HG03575 (cell line): ENCODE measurements at regions not wholly inside any gene's neighbourhood (a gene's known extent, or its start where the extent isn't known, plus 50 kb on each side); places are given as distances from the start of the nearest gene placed in this dataset.

Experiments used
- ATAC-seq: cut with Tn5 transposase; IDR thresholded peaks from one replicate; pipeline ENCODE4 v1.9.1; 2021; ENCODE audit not compliant: unreplicated experiment, insufficient number of reproducible peaks, low FRiP score; ENCODE audit errors: extremely low read depth

DNA sequence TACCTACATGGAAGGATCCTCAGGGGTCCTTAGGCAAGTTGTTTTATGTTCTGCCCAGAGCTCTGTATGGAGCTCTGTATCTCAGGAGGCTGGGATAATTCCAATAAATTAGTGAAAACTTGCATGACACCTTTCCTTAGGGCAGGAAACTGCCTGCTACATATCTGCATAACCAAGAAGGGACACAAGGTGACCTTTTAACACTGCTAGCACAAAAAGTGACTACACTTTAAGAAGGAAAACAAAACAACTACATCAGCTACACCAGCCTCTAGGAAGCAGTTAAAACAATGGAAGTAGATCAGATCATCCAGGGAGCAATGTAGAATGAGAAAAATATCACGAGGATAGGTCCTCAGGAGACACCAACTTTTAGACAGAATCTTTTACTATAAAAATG is 93.9 kb downstream of the TNFSF18 start:
- ATAC-seq = no peak

- no peak for ATAC-seq
These were observed 93.2 kb downstream of the TNFSF18 start for GRCh38 chr1:172957491-172957890.

DNA sequence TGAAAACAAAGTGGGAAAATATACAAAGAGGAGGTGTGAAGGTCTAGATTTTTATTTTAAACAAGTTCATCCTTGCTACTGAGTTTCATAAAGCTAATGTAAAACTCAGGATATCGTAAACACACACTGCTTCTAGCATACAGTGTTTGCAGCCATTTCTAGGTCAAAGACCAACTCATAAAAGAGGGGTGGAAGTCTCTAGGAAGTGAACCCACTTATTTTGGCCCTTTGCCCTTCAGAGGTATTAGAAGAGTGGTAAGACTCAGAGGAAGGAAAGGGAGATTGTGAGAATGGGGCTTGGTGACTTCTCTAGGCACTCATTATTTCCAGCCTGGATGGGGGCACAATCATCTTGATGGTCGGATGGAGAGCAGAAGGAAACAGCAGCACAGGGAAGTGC is 91.2 kb downstream of the TNFSF18 start:
- ATAC-seq = no peak

- ATAC-seq = no peak
These were observed 90.7 kb downstream of the TNFSF18 start for GRCh38 chr1:172960019-172960418.

GRCh38 chr1:172960454-172961208 is 90.1 kb downstream of the TNFSF18 start:
- no peak for ATAC-seq

DNA sequence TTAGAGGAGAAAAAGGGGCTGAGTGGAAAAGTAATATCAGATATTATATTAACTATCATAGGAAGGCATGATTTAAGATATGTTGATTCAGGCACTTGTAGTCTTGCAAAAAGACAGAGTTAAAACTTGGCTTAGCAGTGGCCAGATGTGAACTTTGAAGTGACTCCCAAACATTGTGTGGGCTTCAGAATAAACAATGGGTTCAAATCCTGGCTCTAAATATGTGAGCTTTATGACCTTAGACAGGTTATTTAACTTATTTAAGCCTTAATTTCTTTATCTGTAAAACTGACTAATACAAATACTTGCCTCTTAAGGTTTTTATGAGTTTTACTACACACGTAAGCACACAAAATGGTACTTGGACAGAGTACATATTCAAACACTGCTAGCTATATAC is 85.9 kb downstream of the TNFSF18 start:
- no peak for ATAC-seq

DNA sequence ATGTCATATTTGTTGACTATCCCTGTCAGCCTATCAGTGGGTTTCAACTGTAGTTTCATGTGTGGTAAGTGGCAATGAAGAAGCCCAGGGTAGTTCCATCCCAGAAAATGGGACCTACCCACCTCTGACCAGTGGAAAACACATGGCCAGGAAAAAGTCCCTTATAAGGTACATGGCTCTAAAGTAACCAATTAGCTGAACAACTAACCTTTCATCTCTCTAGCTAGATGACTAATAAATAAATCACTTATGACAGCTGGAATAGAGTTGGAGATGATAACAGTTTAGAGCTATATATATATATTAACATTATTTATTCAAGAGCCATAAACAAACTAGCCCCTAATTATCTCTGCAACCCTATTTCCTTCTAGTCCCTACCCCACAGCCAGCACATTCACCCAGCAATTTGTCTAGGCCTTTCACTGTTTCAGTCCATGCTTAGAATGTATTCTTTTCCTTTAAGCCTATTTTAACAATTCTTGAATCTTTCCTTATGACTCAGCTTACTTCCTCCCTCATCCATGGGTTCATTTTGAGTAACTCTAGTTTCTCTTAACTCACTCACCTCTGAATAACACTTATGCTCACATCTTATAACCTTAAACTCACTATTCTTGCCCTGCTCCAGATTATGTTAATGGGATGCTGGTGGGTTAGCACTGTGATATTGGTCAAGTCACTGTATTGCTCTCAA is 83.7 kb downstream of the TNFSF18 start:
- no peak for ATAC-seq

GRCh38 chr1:172967936-172968335 is 82.8 kb downstream of the TNFSF18 start:
- no peak for ATAC-seq

DNA sequence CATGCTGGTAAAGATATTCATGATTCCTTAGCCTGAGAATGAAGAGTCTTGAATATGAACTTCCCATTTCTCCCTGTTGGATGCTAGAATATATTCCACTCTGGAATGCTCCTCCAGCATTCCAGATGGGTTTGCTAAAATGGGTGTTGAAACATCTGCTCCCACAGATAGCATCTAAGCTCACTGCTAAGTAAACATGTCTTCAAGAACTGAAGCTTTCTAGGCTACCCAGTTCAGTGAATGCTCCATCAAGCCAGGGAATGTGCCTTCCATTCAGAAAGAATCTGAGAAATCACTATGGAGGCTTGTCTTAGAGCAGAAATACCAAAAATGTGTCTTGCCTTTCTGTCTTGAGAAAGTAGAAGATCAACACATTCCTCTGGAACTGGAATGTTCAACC is 81.1 kb downstream of the TNFSF18 start:
- no peak for ATAC-seq

- no peak for ATAC-seq
These were observed 80.6 kb downstream of the TNFSF18 start for GRCh38 chr1:172970186-172970585.

DNA sequence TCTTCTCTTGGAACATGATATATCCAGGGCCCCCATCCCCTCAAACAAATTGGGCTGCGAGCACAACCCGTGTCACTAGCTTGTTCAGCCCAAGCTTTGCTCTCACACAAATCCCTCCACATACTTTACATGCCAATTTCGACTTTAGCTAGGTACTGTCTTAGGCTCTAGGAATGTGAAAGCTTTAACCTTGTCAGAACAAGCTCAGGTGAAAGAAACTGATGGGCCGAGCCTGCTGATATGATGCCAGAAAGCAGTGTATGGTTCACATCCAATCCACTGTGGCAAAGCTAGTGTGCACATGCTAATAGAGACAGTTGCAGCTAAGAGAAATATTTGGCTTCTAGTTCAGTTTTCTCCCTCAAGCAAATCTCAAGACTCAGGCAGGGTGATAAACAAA is 79.5 kb downstream of the TNFSF18 start:
- ATAC-seq = no peak

DNA sequence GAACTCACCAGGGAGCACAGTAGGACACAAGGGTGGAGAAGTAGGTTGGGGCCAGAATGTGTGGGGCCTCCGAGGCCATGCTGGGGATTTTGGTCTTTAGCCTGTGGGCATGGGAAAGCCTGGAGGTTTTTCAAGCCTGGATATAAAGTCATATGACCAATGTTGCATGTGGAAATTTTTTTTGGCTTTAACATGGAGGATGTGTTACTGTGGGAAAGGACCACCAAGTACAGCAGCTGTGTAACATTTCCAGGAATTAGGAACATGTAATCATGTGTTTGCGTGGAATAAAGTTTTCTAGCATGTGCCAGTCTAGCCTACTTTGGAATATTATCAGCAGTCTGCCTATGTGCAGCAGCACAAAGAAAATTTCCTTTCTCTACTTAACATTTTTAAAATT is 78.5 kb downstream of the TNFSF18 start:
- ATAC-seq = no peak

DNA sequence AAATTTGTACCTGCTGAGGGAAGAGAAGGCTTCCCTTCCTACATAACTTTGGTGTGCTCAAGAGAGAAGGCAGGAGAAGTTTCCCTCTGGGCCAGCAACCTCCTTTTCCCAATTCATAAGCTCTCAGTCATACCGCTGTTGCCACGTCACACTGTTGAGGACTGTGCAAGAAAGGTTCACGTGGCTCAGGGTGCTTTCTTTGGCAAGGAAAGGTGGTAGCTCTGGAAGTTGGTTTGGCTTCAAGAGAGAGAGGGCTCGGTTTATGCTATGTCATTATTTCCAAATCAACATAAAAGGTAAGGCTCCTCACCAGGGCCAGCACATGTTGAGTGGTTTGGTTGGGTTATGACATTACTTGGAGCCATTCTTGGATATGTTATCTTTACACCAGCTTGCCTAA is 77.3 kb downstream of the TNFSF18 start:
- ATAC-seq = no peak

GRCh38 chr1:172976222-172977041 is 74.3 kb downstream of the TNFSF18 start:
- no peak for ATAC-seq

GRCh38 chr1:172977296-172978017 is 73.3 kb downstream of the TNFSF18 start:
- no peak for ATAC-seq

DNA sequence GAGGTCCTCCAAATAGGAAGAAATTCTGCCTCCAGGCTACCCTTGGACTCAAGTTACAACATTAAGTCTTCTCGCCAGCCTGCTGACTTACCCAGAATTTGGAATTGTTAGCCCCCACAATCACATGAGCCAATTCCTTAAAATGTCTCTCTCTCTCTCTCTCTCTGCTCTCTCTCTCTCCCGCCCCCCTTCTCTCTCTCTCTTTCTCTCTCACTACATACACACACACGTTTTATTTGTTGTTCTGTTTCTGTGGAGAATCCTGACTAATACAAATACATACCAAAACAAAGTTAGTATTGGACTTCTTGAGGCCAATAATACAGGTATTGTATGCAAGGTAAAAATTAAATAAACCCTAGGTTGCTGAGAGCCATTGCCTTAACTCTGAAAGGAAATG is 72.1 kb downstream of the TNFSF18 start:
- ATAC-seq = no peak

DNA sequence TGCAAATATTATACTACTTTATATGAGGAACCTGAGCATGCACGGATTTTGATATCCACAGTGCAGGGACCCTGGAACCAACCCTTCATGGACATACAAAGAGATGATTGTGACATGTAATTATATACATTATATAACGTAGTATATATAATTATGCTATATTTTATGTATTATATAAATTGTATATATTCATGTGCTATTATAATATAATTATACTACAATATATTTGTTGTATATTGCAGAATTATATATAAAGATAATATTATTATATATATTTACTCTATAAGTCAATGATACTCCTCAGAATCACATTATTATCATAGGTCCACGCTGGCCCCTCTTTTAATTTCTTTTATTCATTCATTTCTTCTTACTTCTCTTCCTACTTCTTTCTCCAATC is 70.9 kb downstream of the TNFSF18 start:
- no peak for ATAC-seq

- ATAC-seq = no peak
These were observed 70.3 kb downstream of the TNFSF18 start for GRCh38 chr1:172980456-172980855.

- ATAC-seq = no peak
These were observed 69.8 kb downstream of the TNFSF18 start for GRCh38 chr1:172980971-172981370.
